Gastroesophageal sphincter (tissue), 4 donors: ENCODE measurements at regions not wholly inside any gene's neighbourhood (a gene's known extent, or its start where the extent isn't known, plus 50 kb on each side); places are given as distances from the start of the nearest gene placed in this dataset.
"Not testable (repeated sequence)": the region's sequence is repeated elsewhere in the genome, so short reads cannot be mapped to it uniquely, and the experiment has no call there.

Source experiments
- ATAC-seq: fragments of 150-250 bp; one replicate; pipeline ENCODE4 v1.9.1; 2016; ENCODE audit warnings: mild to moderate bottlenecking, moderate library complexity
- H3K27ac ChIP-seq, 4 donors: fragments of 200-600 bp; sonication (generic) in 3 of 4; 1 replicate in 3 of 4; 2 replicates in 1 of 4; pipeline ENCODE4 v1.5.1; 2016 to 2019
- H3K27me3 ChIP-seq: fragments of 200-600 bp; sonication (generic); one replicate; pipeline ENCODE4 v1.5.1; 2019
- H3K36me3 ChIP-seq, 2 donors: fragments of 200-600 bp; sonication (generic); one replicate each; pipeline ENCODE4 v1.5.1; 2019; ENCODE audit warnings: control low read depth in 1 of 2
- H3K4me1 ChIP-seq, 3 donors: fragments of 200-600 bp; sonication (generic); 1 replicate in 2 of 3; 2 replicates in 1 of 3; pipeline ENCODE4 v1.5.1; 2016 to 2019; ENCODE audit warnings: control low read depth in 2 of 3
- H3K4me3 ChIP-seq, 2 donors: fragments of 200-600 bp; sonication (generic); one replicate each; pipeline ENCODE4 v1.5.1; 2019; ENCODE audit warnings: mild to moderate bottlenecking in 1 of 2, moderate library complexity in 1 of 2
- H3K9me3 ChIP-seq, 3 donors: fragments of 200-600 bp; sonication (generic); one replicate each; pipeline ENCODE4 v1.5.1; 2017 to 2019; ENCODE audit warnings: control low read depth in 2 of 3
- EP300 ChIP-seq: sonication (generic); formaldehyde crosslinking; IDR thresholded peaks from one replicate; pipeline ENCODE4 v1.6.1; 2017; ENCODE audit warnings: antibody characterized with exemption, mild to moderate bottlenecking
- POLR2A ChIP-seq, 2 donors: fragments of 450-650 bp; IDR thresholded peaks; one replicate each; pipeline ENCODE4 v1.6.1; 2017; ENCODE audit warnings: antibody characterized with exemption in 2 of 2, mild to moderate bottlenecking in 2 of 2, moderate library complexity in 1 of 2
- POLR2AphosphoS5 ChIP-seq: sonication (generic); formaldehyde crosslinking; IDR thresholded peaks from one replicate; pipeline ENCODE4 v1.6.1; 2017; ENCODE audit warnings: antibody characterized with exemption
- WGBS, 2 donors: methylation state at CpG; one replicate each; pipeline ENCODE4 v1.1.5; 2018; ENCODE audit warnings: low coverage in 1 of 2; 5-methylcytosine and 5-hydroxymethylcytosine counted together
- TF ChIP-seq, protein P1 (sequence below), 4 experiments: fragments of 200-600 bp in 2 of 4; fragments of 450-650 bp in 2 of 4; sonication (generic) in 1 of 4; IDR thresholded peaks; one replicate each; pipeline ENCODE4 v1.5.1; 2017 to 2019; ENCODE audit warnings: antibody characterized with exemption in 4 of 4, mild to moderate bottlenecking in 2 of 4, moderate library complexity in 2 of 4

- Histone ChIP-seq H3K36me3 (no peaks in the 10 kb centered on the region), H3K4me3 (no peak overlapping the region), H3K27ac (no peak overlapping the region), H3K9me3 (no peaks in the 10 kb centered on the region), H3K27me3 (no peaks in the 10 kb centered on the region), H3K4me1 (peaks cover 0 to 15% (median 0%) of the 10 kb centered on the region in 3 donors)
- no peak for ATAC-seq
- TF ChIP-seq EP300: no peak
- TF ChIP-seq, protein P1, sequence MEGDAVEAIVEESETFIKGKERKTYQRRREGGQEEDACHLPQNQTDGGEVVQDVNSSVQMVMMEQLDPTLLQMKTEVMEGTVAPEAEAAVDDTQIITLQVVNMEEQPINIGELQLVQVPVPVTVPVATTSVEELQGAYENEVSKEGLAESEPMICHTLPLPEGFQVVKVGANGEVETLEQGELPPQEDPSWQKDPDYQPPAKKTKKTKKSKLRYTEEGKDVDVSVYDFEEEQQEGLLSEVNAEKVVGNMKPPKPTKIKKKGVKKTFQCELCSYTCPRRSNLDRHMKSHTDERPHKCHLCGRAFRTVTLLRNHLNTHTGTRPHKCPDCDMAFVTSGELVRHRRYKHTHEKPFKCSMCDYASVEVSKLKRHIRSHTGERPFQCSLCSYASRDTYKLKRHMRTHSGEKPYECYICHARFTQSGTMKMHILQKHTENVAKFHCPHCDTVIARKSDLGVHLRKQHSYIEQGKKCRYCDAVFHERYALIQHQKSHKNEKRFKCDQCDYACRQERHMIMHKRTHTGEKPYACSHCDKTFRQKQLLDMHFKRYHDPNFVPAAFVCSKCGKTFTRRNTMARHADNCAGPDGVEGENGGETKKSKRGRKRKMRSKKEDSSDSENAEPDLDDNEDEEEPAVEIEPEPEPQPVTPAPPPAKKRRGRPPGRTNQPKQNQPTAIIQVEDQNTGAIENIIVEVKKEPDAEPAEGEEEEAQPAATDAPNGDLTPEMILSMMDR (IDR thresholded peaks at IDR 0.05): no peak
- TF ChIP-seq POLR2A (IDR thresholded peaks at IDR 0.05): no peak
- WGBS, 2 donors: 56 to 70% methylated on average over 1 of the region's 1 CpG
Observed at GRCh38 chr3:168950622-168951021, 712.9 kb downstream of the MECOM start.

DNA sequence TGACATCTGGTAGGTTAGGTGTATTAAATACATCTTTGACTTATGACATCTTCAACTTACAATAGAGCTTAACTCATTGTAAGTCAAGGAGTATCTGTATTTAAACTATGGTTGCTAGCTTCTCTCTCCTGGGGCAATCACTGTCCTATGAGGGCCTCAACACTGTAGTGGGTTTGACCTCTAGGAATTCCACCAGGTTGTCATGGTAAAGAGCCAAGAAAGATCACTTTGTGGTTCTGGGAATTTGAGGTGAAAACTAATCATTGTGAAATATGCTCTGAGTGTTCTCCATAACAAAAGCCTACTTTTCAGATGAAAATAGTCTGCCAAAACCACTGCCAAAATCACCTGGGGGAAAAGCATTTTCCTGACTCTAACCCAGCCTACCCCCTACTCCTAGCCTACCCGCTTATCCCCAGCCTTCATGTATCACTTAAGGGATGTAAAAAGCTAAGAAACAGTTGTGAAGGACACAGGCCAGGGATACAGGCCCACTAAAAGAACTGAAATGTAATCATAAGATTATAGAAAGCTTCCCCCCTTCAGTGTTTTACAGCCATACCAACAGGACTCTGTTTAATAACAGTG lies 723.8 kb downstream of the MECOM start:
- no peaks in the 10 kb centered on the region for H3K27me3 ChIP-seq
- ATAC-seq: no peak
- WGBS, 2 donors: 50 to 78% methylated on average over 1 of the region's 1 CpG
- H3K4me1 ChIP-seq: no peaks in the 10 kb centered on the region
- H3K27ac ChIP-seq: no peak overlapping the region
- peaks cover 0 to 9% (median 0%) of the 10 kb centered on the region in 3 donors for H3K9me3 ChIP-seq
- H3K4me3 ChIP-seq: no peak overlapping the region
- TF ChIP-seq, protein P1 (IDR thresholded peaks at IDR 0.05): no peak
- TF ChIP-seq POLR2AphosphoS5 (no peak), EP300 (no peak), POLR2A (IDR thresholded peaks at IDR 0.05) (no peak)
- no peaks in the 10 kb centered on the region for H3K36me3 ChIP-seq

- no peaks in the 10 kb centered on the region for H3K4me1 ChIP-seq
- WGBS, 2 donors: 76 to 84% methylated on average over 4 to 5 of the region's 5 CpGs
Observed at GRCh38 chr3:168933614-168934013, 729.9 kb downstream of the MECOM start.

GRCh38 chr3:168929997-168930396 lies 733.5 kb downstream of the MECOM start:
- H3K27ac ChIP-seq, ATAC-seq, H3K9me3 ChIP-seq, H3K4me1 ChIP-seq, H3K4me3 ChIP-seq, H3K27me3 ChIP-seq, H3K36me3 ChIP-seq: not testable (repeated sequence)
- 75% methylated on average over 1 of the region's 3 CpGs; no CpG with 5 or more reads in 1 of the 2 donors for WGBS, 2 donors

More at GRCh38 chr3:168933614-168934013, 729.9 kb downstream of the MECOM start:
- no peak overlapping the region for H3K27ac ChIP-seq
- peaks cover 0 to 16% (median 0%) of the 10 kb centered on the region in 3 donors for H3K9me3 ChIP-seq
- H3K4me3 ChIP-seq: no peak overlapping the region
- ATAC-seq: no peak
- TF ChIP-seq POLR2AphosphoS5 (no peak), EP300 (no peak), POLR2A (IDR thresholded peaks at IDR 0.05) (no peak)
- TF ChIP-seq, protein P1 (IDR thresholded peaks at IDR 0.05): no peak
- no peaks in the 10 kb centered on the region for H3K36me3 ChIP-seq
- H3K27me3 ChIP-seq: no peaks in the 10 kb centered on the region

GRCh38 chr3:168926426-168926825 lies 737.1 kb downstream of the MECOM start:
- WGBS, 2 donors: 35 to 64% methylated on average over 1 of the region's 1 CpG
- H3K9me3 ChIP-seq: no peaks in the 10 kb centered on the region
- no peaks in the 10 kb centered on the region for H3K4me1 ChIP-seq
- no peak overlapping the region for H3K27ac ChIP-seq
- ATAC-seq: no peak
- H3K4me3 ChIP-seq: no peak overlapping the region
- no peaks in the 10 kb centered on the region for H3K27me3 ChIP-seq
- no peak for TF ChIP-seq EP300
- TF ChIP-seq, protein P1 (IDR thresholded peaks at IDR 0.05): no peak
- TF ChIP-seq POLR2AphosphoS5: no peak
- TF ChIP-seq POLR2A (IDR thresholded peaks at IDR 0.05): no peak
- H3K36me3 ChIP-seq: no peaks in the 10 kb centered on the region
